ENCODE measurements at regions not wholly inside any gene's neighbourhood (a gene's known extent, or its start where the extent isn't known, plus 50 kb on each side); places are given as distances from the start of the nearest gene placed in this dataset.
"Not testable (repeated sequence)": the region's sequence is repeated elsewhere in the genome, so short reads cannot be mapped to it uniquely, and the experiment has no call there.

DNA sequence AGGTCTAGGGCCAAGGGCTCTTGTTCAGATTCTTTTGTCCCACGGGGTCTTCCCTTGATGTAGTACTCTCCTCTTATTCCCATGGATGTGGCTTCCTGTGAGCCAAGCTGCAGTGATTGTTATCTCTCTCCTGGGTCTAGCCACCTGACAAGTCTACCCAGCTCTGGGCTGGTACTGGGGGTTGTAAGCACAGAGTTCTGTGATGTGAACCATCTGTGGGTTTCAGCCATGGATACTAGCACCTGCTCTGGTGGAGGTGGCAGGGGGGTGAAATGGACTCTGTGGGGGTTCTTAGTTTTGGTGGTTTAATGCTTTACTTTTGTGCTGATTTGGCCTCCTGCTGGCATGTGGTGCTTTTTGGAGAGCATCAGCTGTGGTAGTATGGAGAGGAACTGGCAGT lies 350.8 kb downstream of the DNAJB9 start:
- no peak overlapping the region for H3K27ac ChIP-seq
- H3K4me3 ChIP-seq (replicated peaks in 1 of 3) = no peak overlapping the region
- no peak for TF ChIP-seq POLR2A (IDR thresholded peaks at IDR 0.05)
- TF ChIP-seq, protein P1, sequence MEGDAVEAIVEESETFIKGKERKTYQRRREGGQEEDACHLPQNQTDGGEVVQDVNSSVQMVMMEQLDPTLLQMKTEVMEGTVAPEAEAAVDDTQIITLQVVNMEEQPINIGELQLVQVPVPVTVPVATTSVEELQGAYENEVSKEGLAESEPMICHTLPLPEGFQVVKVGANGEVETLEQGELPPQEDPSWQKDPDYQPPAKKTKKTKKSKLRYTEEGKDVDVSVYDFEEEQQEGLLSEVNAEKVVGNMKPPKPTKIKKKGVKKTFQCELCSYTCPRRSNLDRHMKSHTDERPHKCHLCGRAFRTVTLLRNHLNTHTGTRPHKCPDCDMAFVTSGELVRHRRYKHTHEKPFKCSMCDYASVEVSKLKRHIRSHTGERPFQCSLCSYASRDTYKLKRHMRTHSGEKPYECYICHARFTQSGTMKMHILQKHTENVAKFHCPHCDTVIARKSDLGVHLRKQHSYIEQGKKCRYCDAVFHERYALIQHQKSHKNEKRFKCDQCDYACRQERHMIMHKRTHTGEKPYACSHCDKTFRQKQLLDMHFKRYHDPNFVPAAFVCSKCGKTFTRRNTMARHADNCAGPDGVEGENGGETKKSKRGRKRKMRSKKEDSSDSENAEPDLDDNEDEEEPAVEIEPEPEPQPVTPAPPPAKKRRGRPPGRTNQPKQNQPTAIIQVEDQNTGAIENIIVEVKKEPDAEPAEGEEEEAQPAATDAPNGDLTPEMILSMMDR (IDR thresholded peaks at IDR 0.05) = no peak
- DNase-seq = no peak
- H3K27me3 ChIP-seq = no peaks in the 10 kb centered on the region
- intact Hi-C loops (cut with DNase I) = no loop called here
- H3K36me3 ChIP-seq = no peaks in the 10 kb centered on the region
- H3K9me3 ChIP-seq = no peaks in the 10 kb centered on the region
- 33 to 85% methylated on average over 1 of the region's 1 CpG for WGBS, 2 donors
- no peaks in the 10 kb centered on the region for H3K4me1 ChIP-seq

DNA sequence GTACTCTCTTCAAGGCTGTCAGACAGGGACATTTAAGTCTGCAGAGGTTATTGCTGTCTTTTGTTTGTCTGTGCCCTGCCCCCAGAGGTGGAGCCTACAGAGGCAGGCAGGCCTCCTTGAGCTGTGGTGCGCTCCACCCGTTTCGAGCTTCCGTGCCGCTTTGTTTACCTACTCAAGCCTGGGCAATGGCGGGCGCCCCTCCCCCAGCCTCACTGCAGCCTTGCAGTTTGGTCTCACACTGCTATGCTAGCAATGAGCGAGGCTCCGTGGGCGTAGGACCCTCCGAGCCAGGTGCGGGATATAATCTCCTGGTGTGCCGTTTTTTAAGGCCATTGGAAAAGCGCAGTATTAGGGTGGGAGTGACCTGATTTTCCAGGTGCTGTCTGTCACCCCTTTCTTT lies 373.4 kb downstream of the DNAJB9 start:
- WGBS, 2 donors = 98% methylated on average over 13 to 14 of the region's 14 CpGs
- H3K4me1 ChIP-seq; H3K4me3 ChIP-seq (replicated peaks in 1 of 3); DNase-seq; H3K27me3 ChIP-seq; H3K27ac ChIP-seq; intact Hi-C loops (cut with DNase I); H3K36me3 ChIP-seq; H3K9me3 ChIP-seq: not testable (repeated sequence)

DNA sequence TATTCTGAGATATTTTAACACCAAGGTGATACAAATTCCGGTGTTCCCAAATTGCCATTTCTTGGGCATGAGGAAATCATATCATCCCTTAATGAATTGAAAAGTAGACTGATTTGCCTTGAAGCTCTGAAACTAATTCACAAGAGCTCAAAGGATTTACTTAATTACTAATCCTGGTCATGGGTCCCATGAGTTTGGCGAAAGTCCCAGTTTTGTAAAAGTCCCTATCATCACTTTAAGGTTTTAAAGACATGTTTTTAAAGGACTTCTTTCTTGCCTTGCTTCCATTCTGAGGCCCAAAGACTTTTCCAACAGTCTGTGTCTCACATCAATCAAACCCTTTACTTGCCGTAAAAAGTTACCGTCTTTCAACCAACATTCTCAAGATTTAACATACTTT lies 377.9 kb downstream of the DNAJB9 start:
- 85 to 89% methylated on average over 4 of the region's 4 CpGs for WGBS, 2 donors
- DNase-seq = no peak
- no peaks in the 10 kb centered on the region for H3K27me3 ChIP-seq
- TF ChIP-seq, protein P1 (IDR thresholded peaks at IDR 0.05) = no peak
- no peak for TF ChIP-seq POLR2A (IDR thresholded peaks at IDR 0.05)
- H3K27ac ChIP-seq = no peak overlapping the region
- no peak overlapping the region for H3K4me3 ChIP-seq (replicated peaks in 1 of 3)
- no peaks in the 10 kb centered on the region for H3K9me3 ChIP-seq
- no peaks in the 10 kb centered on the region for H3K36me3 ChIP-seq
- H3K4me1 ChIP-seq = no peaks in the 10 kb centered on the region
- intact Hi-C loops (cut with DNase I) = no loop called here

DNA sequence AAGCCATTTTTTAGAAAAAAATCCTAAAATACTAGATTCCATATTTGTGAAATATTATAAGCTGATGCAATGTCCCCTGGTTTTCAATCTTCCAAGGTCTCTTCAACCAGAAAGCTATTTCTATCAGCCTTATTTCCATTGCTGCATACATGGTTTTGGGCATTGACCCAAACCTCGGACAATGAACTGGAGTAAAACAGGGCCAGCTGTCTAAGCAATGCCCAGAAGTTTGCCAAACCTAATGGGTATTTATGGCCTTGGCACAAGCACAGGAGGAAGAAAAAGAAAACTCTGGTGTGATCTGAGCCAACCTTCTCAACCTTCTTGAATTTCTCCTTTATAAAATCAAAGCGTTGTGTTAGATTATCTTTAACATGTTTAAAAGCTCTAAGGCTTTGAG lies 402.3 kb downstream of the DNAJB9 start:
- intact Hi-C loops (cut with DNase I) = no loop called here
- Histone ChIP-seq H3K36me3 (no peaks in the 10 kb centered on the region), H3K27ac (no peak overlapping the region), H3K4me1 (no peaks in the 10 kb centered on the region), H3K27me3 (no peaks in the 10 kb centered on the region), H3K9me3 (no peaks in the 10 kb centered on the region), H3K4me3 (replicated peaks in 1 of 3) (no peak overlapping the region)
- 78 to 80% methylated on average over 2 of the region's 2 CpGs for WGBS, 2 donors
- DNase-seq = no peak
- TF ChIP-seq, protein P1 (IDR thresholded peaks at IDR 0.05) = no peak
- no peak for TF ChIP-seq POLR2A (IDR thresholded peaks at IDR 0.05)

DNA sequence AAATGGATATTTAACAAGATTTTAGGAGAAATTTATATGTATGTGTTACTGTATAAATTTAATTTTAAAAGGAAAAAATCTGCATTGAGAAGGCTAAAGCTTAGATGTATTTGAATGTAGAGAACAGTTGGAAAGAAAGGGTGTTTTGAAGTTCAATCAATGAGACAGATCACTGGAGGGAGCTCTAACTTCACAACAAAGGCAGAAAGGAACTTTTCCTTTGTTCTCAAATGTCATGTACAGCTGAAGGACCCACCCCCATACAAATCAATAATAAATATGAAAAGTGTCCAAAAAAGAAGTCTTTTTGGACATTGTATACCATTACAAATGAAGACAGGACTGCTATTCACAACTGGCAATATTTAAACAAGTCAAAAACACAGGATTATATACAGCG lies 403.4 kb downstream of the DNAJB9 start:
- 93 to 96% methylated on average over 1 of the region's 1 CpG for WGBS, 2 donors
- TF ChIP-seq POLR2A (IDR thresholded peaks at IDR 0.05) = no peak
- TF ChIP-seq, protein P1 (IDR thresholded peaks at IDR 0.05) = peak in 2 of 6 experiments; percentile 21 to 26
- H3K9me3 ChIP-seq = no peaks in the 10 kb centered on the region
- no peak for DNase-seq
- no peaks in the 10 kb centered on the region for H3K4me1 ChIP-seq
- H3K36me3 ChIP-seq = no peaks in the 10 kb centered on the region
- H3K27ac ChIP-seq = no peak overlapping the region
- no peaks in the 10 kb centered on the region for H3K27me3 ChIP-seq
- intact Hi-C loops (cut with DNase I) = no loop called here
- H3K4me3 ChIP-seq (replicated peaks in 1 of 3) = no peak overlapping the region

DNA sequence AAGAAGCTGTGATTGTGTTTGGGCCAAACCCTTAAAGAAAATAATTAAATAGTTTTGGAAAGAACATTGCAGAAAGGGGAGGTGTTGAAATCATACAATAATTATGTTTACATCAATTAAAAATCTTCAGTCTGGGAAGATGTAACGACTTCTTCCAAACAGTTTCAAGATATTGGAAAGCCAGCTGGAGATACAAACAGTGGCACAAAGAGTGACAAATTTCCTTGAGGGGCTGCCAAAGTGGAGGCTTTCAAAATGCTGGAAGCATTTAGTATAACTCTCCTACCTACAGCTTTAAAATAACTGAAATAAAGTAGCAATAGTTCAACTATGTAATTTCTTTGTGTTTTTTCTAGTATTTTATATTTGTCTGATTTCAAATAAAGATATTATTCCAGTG lies 405.0 kb downstream of the DNAJB9 start:
- H3K9me3 ChIP-seq = no peaks in the 10 kb centered on the region
- no peak overlapping the region for H3K4me3 ChIP-seq (replicated peaks in 1 of 3)
- no peaks in the 10 kb centered on the region for H3K36me3 ChIP-seq
- H3K27me3 ChIP-seq = no peaks in the 10 kb centered on the region
- TF ChIP-seq, protein P1 (IDR thresholded peaks at IDR 0.05) = no peak
- TF ChIP-seq POLR2A (IDR thresholded peaks at IDR 0.05) = no peak
- H3K4me1 ChIP-seq = no peaks in the 10 kb centered on the region
- intact Hi-C loops (cut with DNase I) = no loop called here
- no peak overlapping the region for H3K27ac ChIP-seq
- WGBS, 2 donors = 72 to 82% methylated on average over 1 of the region's 1 CpG
- no peak for DNase-seq

All from thyroid gland (tissue), 4 donors.